OCI-LY1 (cell line): ENCODE measurements at regions not wholly inside any gene's neighbourhood (a gene's known extent, or its start where the extent isn't known, plus 50 kb on each side); places are given as distances from the start of the nearest gene placed in this dataset.
"Not testable (repeated sequence)": the region's sequence is repeated elsewhere in the genome, so short reads cannot be mapped to it uniquely, and the experiment has no call there.

ENCODE experiments used
- H2AFZ ChIP-seq: fragments of 200-600 bp; sonication (generic), shearing (Covaris generic); 2 replicates; pipeline ENCODE4 v1.6.0; 2014; ENCODE audit warnings: antibody characterized with exemption, mild to moderate bottlenecking, low read length
- H3F3A ChIP-seq: fragments of 200-600 bp; sonication (generic), shearing (Covaris generic); 2 replicates; pipeline ENCODE4 v1.6.0; 2014; ENCODE audit warnings: mild to moderate bottlenecking, antibody characterized with exemption, low read length, moderate library complexity; ENCODE audit not compliant: insufficient read depth
- H3K27ac ChIP-seq: fragments of 200-600 bp; sonication (generic); 2 replicates; pipeline ENCODE4 v1.5.1; 2014; ENCODE audit warnings: low read length, mixed run types, mild to moderate bottlenecking, low read depth; ENCODE audit not compliant: poor library complexity, severe bottlenecking
- H3K27me3 ChIP-seq: fragments of 200-600 bp; sonication (generic); 2 replicates; pipeline ENCODE4 v1.6.0; 2014; ENCODE audit warnings: antibody characterized with exemption, mild to moderate bottlenecking, low read length, moderate library complexity; ENCODE audit not compliant: insufficient read depth
- H3K36me3 ChIP-seq: fragments of 200-600 bp; sonication (generic); 2 replicates; pipeline ENCODE4 v1.6.1; 2014; ENCODE audit warnings: mild to moderate bottlenecking, antibody characterized with exemption, low read length, moderate library complexity, mixed read lengths; ENCODE audit not compliant: insufficient read depth
- H3K4me1 ChIP-seq: fragments of 200-600 bp; sonication (generic); 2 replicates; pipeline ENCODE4 v1.5.1; 2014; ENCODE audit warnings: mild to moderate bottlenecking, low read length, moderate library complexity; ENCODE audit not compliant: insufficient read depth, severe bottlenecking
- H3K4me2 ChIP-seq: fragments of 200-600 bp; sonication (generic), shearing (Covaris generic); 2 replicates; pipeline ENCODE4 v1.6.1; 2014; ENCODE audit warnings: low read length
- H3K4me3 ChIP-seq: fragments of 200-600 bp; sonication (generic); 2 replicates; pipeline ENCODE4 v1.5.1; 2014; ENCODE audit warnings: low read length, low read depth, mild to moderate bottlenecking, mixed read lengths; ENCODE audit not compliant: poor library complexity, severe bottlenecking
- H3K79me2 ChIP-seq: fragments of 200-600 bp; shearing (Covaris generic); 2 replicates; pipeline ENCODE4 v1.6.1; 2016; ENCODE audit warnings: mixed run types, low read length, mixed read lengths; ENCODE audit not compliant: insufficient read depth
- H3K9ac ChIP-seq: fragments of 200-600 bp; sonication (generic), shearing (Covaris generic); 2 replicates; pipeline ENCODE4 v1.6.1; 2014; ENCODE audit warnings: mild to moderate bottlenecking, low read length, mixed read lengths
- H3K9me2 ChIP-seq: fragments of 200-600 bp; sonication (generic), shearing (Covaris generic); 2 replicates; pipeline ENCODE4 v1.6.1; 2014; ENCODE audit warnings: low read depth, mild to moderate bottlenecking, low read length, mixed read lengths
- H3K9me3 ChIP-seq: fragments of 200-600 bp; shearing (Covaris generic); 2 replicates; pipeline ENCODE4 v1.6.1; 2014; ENCODE audit warnings: low read length, mixed read lengths
- H4K20me1 ChIP-seq: fragments of 200-600 bp; sonication (generic), shearing (Covaris generic); 2 replicates; pipeline ENCODE4 v1.6.0; 2016; ENCODE audit warnings: mild to moderate bottlenecking, low read length; ENCODE audit not compliant: insufficient read depth
- CTCF ChIP-seq: fragments of 200-600 bp; sonication (generic), shearing (Covaris generic); IDR thresholded peaks from 2 replicates; pipeline ENCODE4 v1.5.1; 2017; ENCODE audit warnings: mild to moderate bottlenecking, antibody characterized with exemption, low read length, moderate library complexity, mixed read lengths
- EZH2 ChIP-seq: fragments of 200-600 bp; sonication (generic), shearing (Covaris generic); IDR thresholded peaks from 2 replicates; pipeline ENCODE4 v1.8.0; 2017; ENCODE audit warnings: borderline replicate concordance, mixed run types, mild to moderate bottlenecking, antibody characterized with exemption, low read length, moderate library complexity, mixed read lengths

- TF ChIP-seq CTCF (no peak), EZH2 (no peak)
These were observed 185.8 kb upstream of the ROBO1 start for GRCh38 chr3:79953591-79954101.

GRCh38 chr3:79951426-79951825, 183.6 kb upstream of the ROBO1 start:
- H3K9me2 ChIP-seq, H3K9me3 ChIP-seq, H3K4me3 ChIP-seq, H3K79me2 ChIP-seq, H3F3A ChIP-seq, H3K27ac ChIP-seq, H4K20me1 ChIP-seq, H2AFZ ChIP-seq, H3K36me3 ChIP-seq, H3K27me3 ChIP-seq, H3K9ac ChIP-seq, H3K4me2 ChIP-seq: not testable (repeated sequence)
- peaks cover 18% of the 10 kb centered on the region for H3K4me1 ChIP-seq

More at GRCh38 chr3:79953591-79954101, 185.8 kb upstream of the ROBO1 start:
- Histone ChIP-seq H4K20me1 (no peaks in the 10 kb centered on the region), H3K27me3 (no peaks in the 10 kb centered on the region), H3K27ac (no peak overlapping the region), H2AFZ (no peak overlapping the region), H3K4me3 (no peak overlapping the region), H3K9me2 (no peaks in the 10 kb centered on the region), H3K9me3 (no peaks in the 10 kb centered on the region), H3F3A (no peaks in the 10 kb centered on the region), H3K4me2 (no peak overlapping the region), H3K9ac (no peak overlapping the region), H3K36me3 (no peaks in the 10 kb centered on the region), H3K4me1 (peaks cover 18% of the 10 kb centered on the region), H3K79me2 (no peaks in the 10 kb centered on the region)

GRCh38 chr3:79947957-79948356, 180.2 kb upstream of the ROBO1 start:
- H3K9me3 ChIP-seq, result no peaks in the 10 kb centered on the region
- no peaks in the 10 kb centered on the region for H3K36me3 ChIP-seq
- H3K27me3 ChIP-seq, result no peaks in the 10 kb centered on the region

More at GRCh38 chr3:79947957-79948356, 180.2 kb upstream of the ROBO1 start:
- Histone ChIP-seq H3F3A (no peaks in the 10 kb centered on the region), H3K27ac (no peak overlapping the region), H3K9me2 (no peaks in the 10 kb centered on the region), H3K4me3 (no peak overlapping the region), H2AFZ (no peak overlapping the region), H4K20me1 (no peaks in the 10 kb centered on the region), H3K4me2 (no peak overlapping the region), H3K79me2 (no peaks in the 10 kb centered on the region), H3K9ac (no peak overlapping the region), H3K4me1 (no peaks in the 10 kb centered on the region)
- TF ChIP-seq CTCF, result no peak
- TF ChIP-seq EZH2, result no peak
